GM18951 (cell line): ENCODE measurements at regions not wholly inside any gene's neighbourhood (a gene's known extent, or its start where the extent isn't known, plus 50 kb on each side); places are given as distances from the start of the nearest gene placed in this dataset.

Source experiments
- POLR2A ChIP-seq: IDR thresholded peaks from 4 replicates; pipeline ENCODE4 v1.6.1; 2011; ENCODE audit warnings: mild to moderate bottlenecking; ENCODE audit not compliant: insufficient read length, insufficient read depth; ENCODE audit errors: extremely low read depth
- in situ Hi-C: fragments of 300-500 bp; cut with MboI; formaldehyde crosslinking; loops from one replicate; pipeline ENCODE4 v1.12.0; 2022; ENCODE audit warnings: low sequenced_read_pairs, mixed read lengths, inconsistent platforms; ENCODE audit not compliant: unreplicated experiment

DNA sequence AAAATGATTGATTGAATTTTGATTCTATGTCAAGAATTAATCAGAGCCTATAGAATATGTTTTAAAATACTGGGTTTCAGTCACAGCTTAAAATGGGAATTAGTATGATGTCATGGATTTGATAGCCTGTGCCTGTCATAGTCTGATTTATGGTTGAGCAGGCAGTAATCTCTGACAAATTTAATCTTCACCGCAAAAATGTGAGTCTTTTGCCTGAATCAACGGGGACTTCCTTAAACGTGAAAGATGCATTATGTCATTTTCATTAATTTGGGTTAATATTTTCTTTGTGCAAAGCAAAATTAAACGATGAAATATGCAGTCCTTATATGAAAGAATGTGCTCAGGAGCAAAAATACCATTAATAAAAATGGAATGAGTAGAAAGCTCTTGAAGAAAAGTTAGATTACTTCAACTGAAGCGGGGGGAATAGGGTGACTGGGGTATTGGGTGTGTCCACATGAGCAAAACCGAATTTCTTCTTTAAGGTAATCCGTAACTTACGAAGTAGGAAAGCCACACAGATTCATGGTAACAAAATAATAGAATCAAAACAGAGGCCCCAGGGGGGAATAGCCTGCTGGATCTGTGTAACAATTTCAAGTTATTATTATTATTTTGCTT, 339.6 kb upstream of the NOX3 start:
- TF ChIP-seq POLR2A = no peak
- in situ Hi-C loops = no loop called here

DNA sequence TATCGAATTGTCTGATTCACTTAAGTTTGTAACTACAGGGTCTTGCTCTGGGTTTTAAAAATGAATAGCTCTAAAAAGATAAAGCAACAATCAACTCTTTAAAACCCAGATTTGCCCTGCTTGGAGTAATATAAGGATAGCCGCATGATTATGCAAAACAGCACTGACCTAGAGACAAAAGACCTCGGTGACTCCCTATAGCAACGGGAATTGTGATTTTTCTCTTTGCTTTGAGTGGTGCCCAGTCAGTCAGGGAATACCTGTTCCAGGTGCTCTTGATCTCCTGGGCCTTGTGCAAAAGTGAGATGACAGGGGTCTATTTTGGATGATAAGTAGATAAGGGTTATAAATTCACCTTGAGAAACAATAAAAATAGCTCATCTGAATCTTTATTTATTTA, 336.3 kb upstream of the NOX3 start:
- in situ Hi-C loops = no loop called here
- TF ChIP-seq POLR2A = no peak

DNA sequence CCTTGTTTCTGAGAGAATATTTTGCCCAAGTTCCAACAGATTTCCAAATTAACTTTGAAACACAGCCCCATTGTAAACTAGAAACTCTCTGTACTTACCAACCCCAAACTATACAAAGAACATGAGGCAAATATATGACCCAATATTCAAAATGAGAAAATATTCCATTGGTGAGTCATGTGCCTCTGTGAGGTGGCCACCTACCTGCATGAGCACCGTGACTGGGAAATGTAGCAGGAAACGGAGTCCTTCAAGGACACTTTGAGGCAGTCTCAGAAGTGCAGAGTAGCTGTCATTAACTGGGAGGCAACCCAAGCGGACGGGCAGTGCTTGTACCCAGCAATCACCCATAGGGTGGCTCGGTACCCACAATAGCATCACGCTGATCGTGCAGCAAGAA, 335.5 kb upstream of the NOX3 start:
- no peak for TF ChIP-seq POLR2A

DNA sequence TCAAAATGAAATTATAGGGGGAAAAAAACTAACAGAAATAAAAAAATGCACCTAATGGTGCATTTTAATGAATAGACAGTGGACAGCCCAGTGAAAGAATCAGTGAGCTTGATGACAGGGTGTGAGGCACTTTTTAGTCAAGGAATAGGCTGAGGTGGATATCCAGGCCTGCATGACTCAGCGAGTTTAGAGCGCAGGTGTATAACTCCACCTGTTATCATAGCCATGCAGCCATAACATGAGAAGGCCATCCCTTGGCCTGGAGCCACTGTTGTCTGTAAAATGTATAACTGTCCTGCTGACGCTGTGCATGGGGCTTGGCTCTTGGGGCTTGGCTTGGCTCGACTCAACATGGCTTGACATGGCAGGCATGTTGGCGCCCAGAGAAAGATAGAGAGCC, 331.5 kb upstream of the NOX3 start:
- TF ChIP-seq POLR2A = no peak

More for the DNA sequence above, 335.5 kb upstream of the NOX3 start:
- in situ Hi-C loops = no loop called here

DNA sequence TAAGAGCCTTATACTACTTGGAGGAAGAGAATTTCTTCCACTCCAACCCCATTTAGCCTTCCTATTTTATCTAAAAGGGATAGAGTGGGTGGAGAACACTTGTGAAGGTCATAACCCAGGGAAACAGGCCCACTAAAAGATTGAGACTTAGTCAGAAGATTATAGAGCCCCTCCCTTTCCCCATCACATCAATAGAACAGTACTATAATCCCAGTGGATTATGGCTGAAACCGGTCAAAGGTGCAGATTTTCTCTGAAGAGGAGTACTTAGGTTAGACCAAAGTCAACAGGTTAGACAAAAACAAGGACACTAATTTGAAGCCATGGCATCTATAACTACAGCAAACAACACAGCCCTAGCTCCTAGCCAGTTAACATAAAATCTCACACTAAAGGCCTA, 330.9 kb upstream of the NOX3 start:
- in situ Hi-C loops = no loop called here
- TF ChIP-seq POLR2A = no peak

More for the DNA sequence above, 331.5 kb upstream of the NOX3 start:
- in situ Hi-C loops = no loop called here

DNA sequence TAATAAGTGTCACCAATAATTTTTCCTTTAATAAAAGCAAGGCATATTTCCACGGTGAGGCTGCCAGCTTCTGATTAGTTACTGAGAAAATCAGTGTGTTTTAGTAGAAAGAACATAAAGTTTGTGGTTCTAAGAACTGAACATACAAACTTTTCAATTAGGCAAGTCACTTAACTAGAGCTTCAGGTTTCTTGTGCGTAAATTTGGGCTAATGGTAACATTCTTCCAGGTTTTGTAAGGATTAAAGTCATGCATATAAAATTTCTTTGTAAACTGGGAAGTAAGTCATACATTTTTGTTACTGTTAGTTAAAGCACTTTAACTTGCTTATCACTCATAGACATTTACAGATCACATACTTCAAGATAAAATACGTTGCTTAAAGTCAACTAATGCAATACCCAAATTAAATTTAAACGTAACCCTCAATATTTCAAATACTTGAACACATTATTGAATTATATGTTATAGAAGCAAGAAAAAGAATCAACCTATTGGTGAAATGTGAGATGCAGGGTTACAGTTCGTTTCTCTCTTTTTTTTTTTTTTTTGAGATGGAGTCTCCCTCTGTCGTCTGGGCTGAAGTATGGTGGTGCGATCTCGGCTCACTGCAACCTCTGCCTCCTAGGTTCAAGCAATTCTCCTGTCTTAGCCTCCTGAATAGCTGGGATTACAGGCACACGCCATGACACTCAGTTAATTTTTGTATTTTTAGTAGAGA, 327.3 kb upstream of the NOX3 start:
- no peak for TF ChIP-seq POLR2A
- in situ Hi-C loops = no loop called here

DNA sequence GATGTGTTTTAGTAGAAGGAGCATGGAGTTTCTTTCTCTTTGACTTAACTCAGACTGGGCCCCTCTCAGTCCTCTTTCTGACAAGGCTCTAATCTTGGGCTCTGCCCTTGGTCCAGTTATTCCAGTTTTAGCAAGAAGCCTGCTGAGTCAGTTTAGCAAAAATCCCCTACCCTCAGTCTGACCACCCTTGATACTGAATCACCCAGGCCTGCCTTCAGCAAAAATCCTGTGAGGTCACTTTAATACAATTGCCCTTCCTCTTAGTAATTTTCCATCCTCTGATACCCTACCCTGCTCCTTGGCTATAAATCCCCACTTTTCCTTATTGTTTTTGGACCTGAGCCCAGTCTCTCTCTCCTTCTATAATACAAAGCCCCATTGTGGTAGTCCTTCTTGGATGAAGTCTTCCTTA, 326.7 kb upstream of the NOX3 start:
- in situ Hi-C loops = no loop called here

DNA sequence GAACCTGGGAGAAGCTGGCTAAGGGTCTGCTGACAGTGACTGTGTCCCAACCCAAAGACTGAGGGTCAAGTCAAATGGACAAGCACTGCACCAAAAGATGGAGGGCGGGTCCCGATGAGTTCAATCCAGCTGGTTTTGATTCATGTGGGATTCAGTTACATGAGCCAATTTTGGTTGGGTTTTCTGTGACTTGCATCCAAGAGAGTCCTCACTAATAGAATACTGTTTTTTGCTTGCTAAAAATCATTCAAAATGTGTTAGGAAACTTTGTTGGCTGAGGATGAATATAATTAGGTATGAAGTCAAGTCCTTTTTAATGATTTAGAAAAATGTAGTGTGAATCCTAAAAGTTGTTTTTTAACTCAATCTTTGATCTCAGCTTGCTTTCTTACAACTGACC, 323.8 kb upstream of the NOX3 start:
- TF ChIP-seq POLR2A = no peak
- in situ Hi-C loops = no loop called here

More for the DNA sequence above, 326.7 kb upstream of the NOX3 start:
- no peak for TF ChIP-seq POLR2A

DNA sequence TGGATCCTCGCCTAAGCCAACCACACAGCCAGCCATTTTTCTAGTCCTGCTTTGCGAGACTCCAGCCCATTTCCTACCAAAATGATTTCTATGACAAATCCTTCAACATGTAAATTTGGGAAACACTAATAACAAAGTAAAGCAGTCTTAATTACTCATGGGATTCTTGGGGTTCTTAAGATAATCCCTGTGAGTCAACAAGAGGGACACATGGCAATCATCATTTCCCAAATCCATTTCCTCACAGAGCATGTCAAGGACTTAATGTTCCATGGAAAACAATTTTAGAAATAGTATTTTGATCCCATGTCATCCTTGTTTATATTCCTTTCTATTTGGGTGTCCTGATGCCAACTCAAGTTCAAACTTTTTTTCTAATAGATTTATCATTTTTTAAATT, 322.7 kb upstream of the NOX3 start:
- in situ Hi-C loops = no loop called here
- no peak for TF ChIP-seq POLR2A

DNA sequence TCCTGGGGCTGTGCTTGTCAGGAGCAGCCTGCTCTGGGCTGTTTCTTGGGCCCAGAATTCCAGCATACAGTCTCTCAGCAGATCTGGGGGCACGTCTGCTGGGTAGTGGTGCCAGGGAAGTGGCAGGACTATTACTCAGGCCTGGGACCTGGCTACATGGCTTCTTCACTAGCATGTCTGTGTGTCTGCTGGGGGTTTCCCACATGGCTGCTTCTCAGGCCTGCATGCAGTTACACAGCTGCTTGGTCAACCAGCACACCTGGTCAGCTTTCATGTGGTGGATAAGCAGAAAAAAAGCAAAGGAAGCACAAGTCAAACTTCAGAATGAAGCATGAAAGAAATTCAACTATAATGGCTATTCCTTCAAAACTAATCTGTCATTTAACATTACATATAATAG, 316.2 kb upstream of the NOX3 start:
- TF ChIP-seq POLR2A = no peak
- in situ Hi-C loops = no loop called here

DNA sequence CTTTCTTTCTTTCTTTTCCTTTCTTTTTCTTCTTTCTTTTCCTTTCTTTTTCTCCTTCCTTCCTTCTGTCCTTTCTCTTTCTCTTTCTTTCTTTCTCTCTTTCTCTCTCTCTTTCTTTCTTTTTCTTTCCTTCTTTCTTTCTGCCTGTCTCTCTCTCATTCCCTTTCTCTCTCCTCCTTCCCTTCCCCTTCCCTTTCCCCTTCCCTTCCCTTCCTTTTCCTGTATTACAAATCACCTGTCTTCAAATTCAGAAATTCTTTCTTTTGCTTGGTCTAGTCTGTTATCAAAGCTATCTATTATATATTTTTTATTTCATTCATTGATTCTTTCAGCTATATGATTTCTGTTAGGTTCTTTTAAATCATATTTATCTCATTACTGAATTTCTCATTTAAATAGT, 315.2 kb upstream of the NOX3 start:
- in situ Hi-C loops = no loop called here
- TF ChIP-seq POLR2A = no peak

DNA sequence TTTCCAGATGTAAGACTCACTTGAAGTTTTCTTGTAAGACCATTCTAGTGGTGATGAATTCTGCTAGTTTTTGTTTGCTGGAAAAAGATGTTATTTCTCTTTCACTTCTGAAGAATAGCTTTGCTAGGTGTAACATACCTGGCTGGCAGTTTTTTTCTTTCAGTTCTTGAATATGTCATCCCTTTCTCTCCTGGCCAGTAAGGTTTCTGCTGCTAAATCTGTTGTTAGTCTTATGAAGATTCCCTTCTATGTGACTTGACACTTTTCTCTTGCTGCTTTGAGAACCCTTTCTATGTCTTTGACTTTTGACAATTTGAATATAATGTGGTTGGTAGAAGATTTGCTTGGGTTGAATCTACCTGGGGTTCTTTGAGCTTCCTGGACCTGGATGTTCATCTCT, 314.7 kb upstream of the NOX3 start:
- in situ Hi-C loops = no loop called here
- TF ChIP-seq POLR2A = no peak

DNA sequence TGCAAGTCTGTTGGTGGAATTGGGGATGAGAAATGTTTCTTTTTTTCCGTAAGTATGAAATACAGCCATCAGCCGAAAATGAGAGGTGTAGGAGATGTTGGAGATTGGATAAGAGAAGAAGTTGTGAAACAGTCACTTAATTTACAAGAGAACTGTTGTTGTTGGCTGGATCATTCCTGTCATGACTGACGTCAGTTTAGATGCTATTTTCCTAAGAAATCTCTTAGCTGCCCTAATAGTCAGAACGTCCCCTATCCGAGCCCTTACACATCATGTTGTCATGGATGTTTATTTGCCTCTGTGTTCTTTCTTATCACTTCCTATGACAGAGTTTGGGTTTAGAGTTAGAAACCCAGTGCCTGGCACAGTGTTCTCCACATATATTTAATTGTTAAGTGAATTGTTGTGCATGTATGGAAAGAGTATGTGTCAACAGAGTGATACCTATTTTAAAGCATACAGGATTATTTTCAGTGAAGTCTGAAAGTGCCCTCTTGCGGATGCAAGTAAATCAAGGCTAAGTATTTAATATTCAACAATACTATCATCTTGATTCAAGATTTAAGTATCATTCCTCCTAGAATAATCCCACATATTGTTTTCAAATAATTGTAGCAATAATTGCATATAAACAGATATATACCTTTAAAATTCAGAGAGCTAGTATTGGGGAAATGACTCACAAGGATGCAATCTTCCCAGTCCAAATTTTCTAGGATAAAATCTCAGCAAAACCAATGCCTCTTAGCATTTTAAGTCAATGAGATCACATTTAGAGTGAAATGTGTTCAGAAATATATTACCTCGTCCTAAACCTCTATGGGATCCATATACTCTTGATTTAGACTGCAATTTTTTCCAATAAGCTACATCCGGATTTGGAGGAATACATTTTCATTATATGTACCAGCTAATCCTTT, 309.9 kb upstream of the NOX3 start:
- no peak for TF ChIP-seq POLR2A
- in situ Hi-C loops = no loop called here
